SK-N-MC (cell line): ENCODE measurements at regions not wholly inside any gene's neighbourhood (a gene's known extent, or its start where the extent isn't known, plus 50 kb on each side); places are given as distances from the start of the nearest gene placed in this dataset.

ENCODE experiments used
- DNase-seq: peaks from one replicate; pipeline ENCODE4 v3.0.0-alpha.2; 2011; ENCODE audit warnings: low read depth, low spot score
- H3K27ac ChIP-seq: fragments of 200-600 bp; sonication (generic); 2 replicates; pipeline ENCODE4 v1.5.1; 2016; ENCODE audit warnings: mixed run types
- H3K36me3 ChIP-seq: fragments of 200-600 bp; sonication (generic); 2 replicates; pipeline ENCODE4 v1.6.1; 2017; ENCODE audit warnings: antibody characterized with exemption, low read length, mixed read lengths; ENCODE audit not compliant: insufficient read depth
- H3K4me3 ChIP-seq: fragments of 200-600 bp; sonication (generic); 2 replicates; pipeline ENCODE4 v1.5.1; 2016
- H3K9ac ChIP-seq: fragments of 200-600 bp; sonication (generic); 2 replicates; pipeline ENCODE4 v1.8.0; 2017; ENCODE audit warnings: mixed run types, mixed read lengths; ENCODE audit not compliant: insufficient read length
- H3K9me3 ChIP-seq: fragments of 200-600 bp; sonication (generic); 2 replicates; pipeline ENCODE4 v1.6.1; 2017; ENCODE audit warnings: low read depth, mild to moderate bottlenecking, antibody characterized with exemption, low read length, moderate library complexity, mixed read lengths
- EZH2 ChIP-seq: fragments of 200-600 bp; sonication (generic); IDR thresholded peaks from one replicate; pipeline ENCODE4 v1.6.1; 2017; ENCODE audit warnings: antibody characterized with exemption
- FOXP2 ChIP-seq: optimal IDR thresholded peaks from 2 replicates; pipeline ENCODE3; 2011; ENCODE audit warnings: mild to moderate bottlenecking, moderate library complexity; ENCODE audit not compliant: insufficient read depth; ENCODE audit errors: extremely low read length, control extremely low read depth
- POLR2AphosphoS5 ChIP-seq: IDR thresholded peaks from 2 replicates; pipeline ENCODE4 v1.6.1; 2012; ENCODE audit warnings: mild to moderate bottlenecking, low read depth, low read length, borderline replicate concordance

- no peak for DNase-seq
- H3K36me3 ChIP-seq, result no peaks in the 10 kb centered on the region
- no peak overlapping the region for H3K9ac ChIP-seq
- TF ChIP-seq POLR2AphosphoS5, result no peak
- TF ChIP-seq EZH2, result no peak
- TF ChIP-seq FOXP2, result no peak
- no peak overlapping the region for H3K27ac ChIP-seq
- H3K4me3 ChIP-seq, result no peak overlapping the region
- H3K9me3 ChIP-seq, result no peaks in the 10 kb centered on the region
Measured at GRCh38 chr6:120564779-120565178, 769.5 kb downstream of the TBC1D32 start.

- H3K4me3 ChIP-seq, result no peak overlapping the region
- no peaks in the 10 kb centered on the region for H3K9me3 ChIP-seq
- H3K9ac ChIP-seq, result no peak overlapping the region
- TF ChIP-seq EZH2, result no peak
- TF ChIP-seq POLR2AphosphoS5, result no peak
- no peak for TF ChIP-seq FOXP2
- H3K36me3 ChIP-seq, result no peaks in the 10 kb centered on the region
- no peak overlapping the region for H3K27ac ChIP-seq
- DNase-seq, result no peak
Measured at GRCh38 chr6:120558294-120558693, 776.0 kb downstream of the TBC1D32 start.

- Histone ChIP-seq H3K36me3 (no peaks in the 10 kb centered on the region), H3K27ac (no peak overlapping the region)
- no peak for TF ChIP-seq EZH2
- TF ChIP-seq FOXP2, result no peak
Measured at GRCh38 chr6:120557554-120557953, 776.7 kb downstream of the TBC1D32 start.

DNA sequence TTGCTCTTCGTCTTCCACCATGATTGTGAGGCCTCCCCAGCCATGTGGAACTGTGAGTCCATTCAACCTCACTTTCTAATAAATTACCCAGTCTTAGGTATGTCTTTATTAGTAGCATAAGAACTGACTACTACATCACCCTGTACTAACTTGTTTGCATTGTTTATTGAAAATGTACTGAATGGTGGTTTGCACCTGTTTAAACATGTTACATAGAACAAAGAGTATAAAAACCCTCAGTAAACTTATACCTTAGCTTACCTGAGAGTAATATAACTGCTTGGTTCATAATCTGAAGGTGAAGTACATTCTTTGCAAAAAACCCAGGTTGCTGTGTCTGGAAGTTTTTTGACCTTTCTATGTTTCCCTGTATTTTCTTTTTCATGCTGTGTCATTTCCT, 777.8 kb downstream of the TBC1D32 start:
- TF ChIP-seq EZH2 (no peak), POLR2AphosphoS5 (no peak), FOXP2 (no peak)
- Histone ChIP-seq H3K4me3 (no peak overlapping the region), H3K27ac (no peak overlapping the region)

More at GRCh38 chr6:120557554-120557953, 776.7 kb downstream of the TBC1D32 start:
- no peaks in the 10 kb centered on the region for H3K9me3 ChIP-seq
- H3K9ac ChIP-seq, result no peak overlapping the region
- DNase-seq, result no peak
- H3K4me3 ChIP-seq, result no peak overlapping the region

DNA sequence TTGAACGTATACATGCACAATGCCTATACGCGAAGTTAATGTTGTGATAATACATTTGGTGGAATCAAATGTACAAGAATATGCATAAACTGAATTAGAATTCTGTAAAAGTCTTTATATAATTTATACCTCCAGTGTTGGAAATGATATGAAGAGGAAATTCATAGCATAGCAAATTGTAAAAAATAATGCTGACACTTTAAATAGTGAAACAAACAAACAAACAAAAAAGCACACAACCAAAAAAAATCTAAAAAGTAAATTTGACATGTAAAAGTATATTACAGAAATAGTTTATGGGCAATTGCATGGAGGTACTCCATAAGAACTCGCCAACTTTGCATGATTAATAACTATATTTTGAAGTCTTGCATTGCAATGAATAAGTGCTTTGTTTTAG, 780.9 kb downstream of the TBC1D32 start:
- no peak for DNase-seq
- no peak overlapping the region for H3K9ac ChIP-seq
- H3K27ac ChIP-seq, result no peak overlapping the region
- TF ChIP-seq POLR2AphosphoS5 (no peak), EZH2 (no peak), FOXP2 (no peak)
- H3K36me3 ChIP-seq, result no peaks in the 10 kb centered on the region
- no peaks in the 10 kb centered on the region for H3K9me3 ChIP-seq
- H3K4me3 ChIP-seq, result no peak overlapping the region

More for the DNA sequence above, 777.8 kb downstream of the TBC1D32 start:
- no peaks in the 10 kb centered on the region for H3K9me3 ChIP-seq
- H3K36me3 ChIP-seq, result no peaks in the 10 kb centered on the region
- H3K9ac ChIP-seq, result no peak overlapping the region
- DNase-seq, result no peak

DNA sequence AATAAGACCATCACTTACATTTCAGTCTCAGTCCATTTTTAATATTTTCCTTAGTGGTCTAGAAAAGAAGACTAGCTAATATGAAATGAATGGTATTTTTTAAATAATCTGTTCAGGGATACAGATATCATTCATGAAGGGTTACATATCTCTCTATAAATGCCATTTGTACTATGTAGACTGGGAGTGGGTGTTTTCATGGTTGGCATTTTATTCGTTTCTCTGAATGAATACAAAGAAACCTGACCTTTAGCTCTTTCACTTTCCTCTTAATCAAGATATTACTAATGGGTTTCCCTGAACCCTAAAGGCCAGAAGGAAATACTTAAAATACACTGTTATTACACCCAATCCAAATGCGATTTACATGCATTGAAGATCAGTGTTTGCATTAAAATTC, 788.9 kb downstream of the TBC1D32 start:
- Histone ChIP-seq H3K27ac (no peak overlapping the region), H3K9me3 (no peaks in the 10 kb centered on the region), H3K9ac (no peak overlapping the region), H3K36me3 (no peaks in the 10 kb centered on the region), H3K4me3 (no peak overlapping the region)
- TF ChIP-seq FOXP2 (no peak), POLR2AphosphoS5 (no peak), EZH2 (no peak)
- no peak for DNase-seq

DNA sequence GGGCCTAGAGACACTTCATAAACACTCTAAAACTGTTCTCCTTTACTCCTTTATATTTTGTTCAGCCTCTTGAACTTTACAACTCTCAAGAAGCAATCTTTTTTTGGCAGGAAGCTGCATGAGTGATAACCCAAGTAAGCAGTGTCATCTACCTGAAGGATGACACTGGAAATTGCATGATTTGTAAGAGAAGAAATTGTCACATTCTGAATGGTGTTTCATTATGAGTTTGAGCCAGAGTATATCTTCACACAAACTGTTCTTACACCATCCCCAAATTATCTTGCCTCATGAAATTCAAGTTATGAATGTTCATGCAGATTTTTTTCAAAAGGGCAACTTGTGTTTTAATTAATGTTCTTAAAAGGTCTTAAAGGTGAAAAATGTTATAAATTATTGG, 799.3 kb downstream of the TBC1D32 start:
- no peak overlapping the region for H3K27ac ChIP-seq
- no peak overlapping the region for H3K9ac ChIP-seq
- H3K4me3 ChIP-seq, result no peak overlapping the region
- no peaks in the 10 kb centered on the region for H3K9me3 ChIP-seq
- H3K36me3 ChIP-seq, result no peaks in the 10 kb centered on the region
- TF ChIP-seq POLR2AphosphoS5 (no peak), FOXP2 (no peak), EZH2 (no peak)
- no peak for DNase-seq

DNA sequence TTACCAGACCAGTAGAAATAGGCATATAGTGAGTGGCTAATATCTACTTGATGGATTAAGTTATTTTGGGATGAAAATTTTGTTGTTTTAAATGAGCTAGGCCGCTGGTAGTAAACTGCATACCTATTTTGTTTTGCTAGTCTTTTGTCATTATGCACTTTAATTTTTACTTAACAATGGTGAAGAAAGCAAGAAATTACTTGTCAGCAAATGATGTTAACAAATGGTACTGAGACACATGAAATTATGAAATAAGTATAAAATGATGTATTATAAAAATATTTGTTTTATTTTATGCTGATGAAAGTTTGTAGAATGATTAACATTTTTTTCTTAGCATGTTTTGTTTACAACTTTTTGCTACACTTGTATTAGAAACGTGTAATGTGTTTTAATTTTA, 807.7 kb downstream of the TBC1D32 start:
- Histone ChIP-seq H3K36me3 (no peaks in the 10 kb centered on the region), H3K27ac (no peak overlapping the region), H3K9me3 (no peaks in the 10 kb centered on the region), H3K9ac (no peak overlapping the region), H3K4me3 (no peak overlapping the region)
- TF ChIP-seq EZH2, result no peak
- no peak for TF ChIP-seq POLR2AphosphoS5
- no peak for TF ChIP-seq FOXP2
- DNase-seq, result no peak

DNA sequence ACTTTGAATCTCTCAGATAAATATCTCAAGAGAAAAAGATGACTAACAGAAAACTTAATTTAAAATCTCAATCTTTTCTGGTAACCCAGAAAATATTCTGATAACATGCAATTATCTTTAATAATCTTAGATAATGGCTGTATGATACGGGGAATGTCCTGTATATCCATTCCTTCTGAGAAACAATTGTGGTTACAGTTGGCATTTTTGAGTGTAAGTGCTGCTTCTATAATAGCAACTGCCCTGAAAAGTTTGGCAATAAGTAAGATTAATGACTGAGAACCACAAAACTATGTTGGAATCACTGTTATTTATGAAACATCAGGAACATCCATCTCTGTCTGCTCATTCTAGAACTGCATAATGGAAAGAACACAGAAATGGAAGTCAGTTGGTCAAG, 819.7 kb downstream of the TBC1D32 start:
- no peak overlapping the region for H3K4me3 ChIP-seq
- no peak overlapping the region for H3K9ac ChIP-seq
- no peaks in the 10 kb centered on the region for H3K9me3 ChIP-seq
- no peak for TF ChIP-seq POLR2AphosphoS5
- no peak for TF ChIP-seq EZH2
- no peak for TF ChIP-seq FOXP2
- no peaks in the 10 kb centered on the region for H3K36me3 ChIP-seq
- no peak for DNase-seq
- no peak overlapping the region for H3K27ac ChIP-seq
